Endothelial cell (in vitro differentiated cells): ENCODE measurements at regions not wholly inside any gene's neighbourhood (a gene's known extent, or its start where the extent isn't known, plus 50 kb on each side); places are given as distances from the start of the nearest gene placed in this dataset.
"Not testable (repeated sequence)": the region's sequence is repeated elsewhere in the genome, so short reads cannot be mapped to it uniquely, and the experiment has no call there.

ENCODE experiments used
- DNase-seq: peaks from one replicate; pipeline ENCODE4 v3.0.0; 2021; ENCODE audit warnings: low spot score
- H3K27ac Mint-ChIP-seq: one replicate; pipeline ENCODE4 v1.8.0; 2021; ENCODE audit warnings: mixed read lengths, inconsistent platforms; ENCODE audit not compliant: unreplicated experiment
- H3K27me3 Mint-ChIP-seq: one replicate; pipeline ENCODE4 v1.8.0; 2021; ENCODE audit warnings: mild to moderate bottlenecking, moderate library complexity, mixed read lengths, inconsistent platforms; ENCODE audit not compliant: unreplicated experiment
- H3K36me3 Mint-ChIP-seq: one replicate; pipeline ENCODE4 v1.8.0; 2021; ENCODE audit warnings: mild to moderate bottlenecking, low read depth, mixed read lengths, inconsistent platforms; ENCODE audit not compliant: unreplicated experiment
- H3K4me1 Mint-ChIP-seq: one replicate; pipeline ENCODE4 v1.8.0; 2021; ENCODE audit warnings: mild to moderate bottlenecking, mixed read lengths, inconsistent platforms; ENCODE audit not compliant: unreplicated experiment
- H3K4me3 Mint-ChIP-seq: one replicate; pipeline ENCODE4 v1.8.0; 2021; ENCODE audit warnings: mild to moderate bottlenecking, mixed read lengths, inconsistent platforms; ENCODE audit not compliant: unreplicated experiment
- H3K9me3 Mint-ChIP-seq: one replicate; pipeline ENCODE4 v1.8.0; 2021; ENCODE audit warnings: mixed read lengths, inconsistent platforms; ENCODE audit not compliant: unreplicated experiment
- TF ChIP-seq, protein P1 (sequence below): fragments of 200-600 bp; sonication (generic); IDR thresholded peaks from one replicate; pipeline ENCODE4 v1.5.0; 2021; ENCODE audit warnings: antibody characterized with exemption; ENCODE audit not compliant: unreplicated experiment

GRCh38 chr6:170091000-170091638 is 199.8 kb downstream of the DLL1 start:
- H3K4me1 Mint-ChIP-seq = peaks cover 5% of the 10 kb centered on the region
- no peaks in the 10 kb centered on the region for H3K9me3 Mint-ChIP-seq
- H3K4me3 Mint-ChIP-seq = no peak overlapping the region
- no peak for DNase-seq
- H3K27ac Mint-ChIP-seq = no peak overlapping the region
- TF ChIP-seq, protein P1, sequence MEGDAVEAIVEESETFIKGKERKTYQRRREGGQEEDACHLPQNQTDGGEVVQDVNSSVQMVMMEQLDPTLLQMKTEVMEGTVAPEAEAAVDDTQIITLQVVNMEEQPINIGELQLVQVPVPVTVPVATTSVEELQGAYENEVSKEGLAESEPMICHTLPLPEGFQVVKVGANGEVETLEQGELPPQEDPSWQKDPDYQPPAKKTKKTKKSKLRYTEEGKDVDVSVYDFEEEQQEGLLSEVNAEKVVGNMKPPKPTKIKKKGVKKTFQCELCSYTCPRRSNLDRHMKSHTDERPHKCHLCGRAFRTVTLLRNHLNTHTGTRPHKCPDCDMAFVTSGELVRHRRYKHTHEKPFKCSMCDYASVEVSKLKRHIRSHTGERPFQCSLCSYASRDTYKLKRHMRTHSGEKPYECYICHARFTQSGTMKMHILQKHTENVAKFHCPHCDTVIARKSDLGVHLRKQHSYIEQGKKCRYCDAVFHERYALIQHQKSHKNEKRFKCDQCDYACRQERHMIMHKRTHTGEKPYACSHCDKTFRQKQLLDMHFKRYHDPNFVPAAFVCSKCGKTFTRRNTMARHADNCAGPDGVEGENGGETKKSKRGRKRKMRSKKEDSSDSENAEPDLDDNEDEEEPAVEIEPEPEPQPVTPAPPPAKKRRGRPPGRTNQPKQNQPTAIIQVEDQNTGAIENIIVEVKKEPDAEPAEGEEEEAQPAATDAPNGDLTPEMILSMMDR = no peak
- H3K36me3 Mint-ChIP-seq = no peaks in the 10 kb centered on the region
- H3K27me3 Mint-ChIP-seq = peaks cover 1% of the 10 kb centered on the region

DNA sequence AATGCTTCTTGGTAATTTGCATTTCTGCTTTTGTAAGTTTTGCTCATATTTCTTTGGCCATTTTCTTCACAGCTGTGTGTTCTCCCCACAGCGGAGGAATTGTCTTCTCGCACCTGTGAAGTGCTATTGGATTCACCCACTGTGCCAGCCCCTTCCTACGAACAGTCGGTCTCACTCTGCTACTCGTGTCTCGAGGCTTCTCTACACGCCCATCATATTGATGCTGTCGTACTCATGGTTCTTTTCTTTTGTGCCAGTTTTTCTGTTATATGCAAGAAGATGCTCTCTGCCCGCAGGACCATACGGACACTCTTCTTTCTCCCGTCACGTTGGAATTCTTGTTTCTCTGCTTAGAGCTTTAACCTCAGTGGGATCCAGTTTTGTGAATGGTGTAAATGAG is 200.3 kb downstream of the DLL1 start:
- peaks cover 5% of the 10 kb centered on the region for H3K4me1 Mint-ChIP-seq
- H3K4me3 Mint-ChIP-seq = no peak overlapping the region
- no peaks in the 10 kb centered on the region for H3K9me3 Mint-ChIP-seq
- H3K27ac Mint-ChIP-seq = no peak overlapping the region
- TF ChIP-seq, protein P1 = no peak
- DNase-seq = no peak
- peaks cover 1% of the 10 kb centered on the region for H3K27me3 Mint-ChIP-seq
- H3K36me3 Mint-ChIP-seq = no peaks in the 10 kb centered on the region

GRCh38 chr6:170089963-170090362 is 200.9 kb downstream of the DLL1 start:
- Mint-ChIP-seq H3K27me3 (peaks cover 1% of the 10 kb centered on the region), H3K36me3 (no peaks in the 10 kb centered on the region), H3K9me3 (no peaks in the 10 kb centered on the region), H3K4me1 (peaks cover 5% of the 10 kb centered on the region), H3K4me3 (no peak overlapping the region), H3K27ac (no peak overlapping the region)
- TF ChIP-seq, protein P1 = no peak
- DNase-seq = no peak

DNA sequence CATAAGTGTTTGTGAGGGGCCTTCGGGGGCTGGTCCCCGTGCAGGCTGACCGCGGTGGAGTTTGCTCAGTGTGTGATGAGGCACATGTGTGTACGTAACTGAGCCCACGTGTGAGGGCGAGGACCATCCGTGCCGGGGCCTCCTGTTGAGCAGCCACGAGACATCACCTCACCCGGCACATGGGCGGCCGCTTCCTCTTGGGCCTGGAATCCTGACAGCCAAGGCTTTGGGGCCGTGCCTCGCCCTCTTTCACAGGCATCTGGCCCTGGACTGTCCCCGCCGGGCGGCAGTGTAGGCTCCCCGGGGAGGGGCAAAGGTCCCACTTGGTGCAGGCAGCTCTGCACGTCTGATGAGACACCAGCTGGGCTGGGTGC is 202.3 kb downstream of the DLL1 start:
- H3K9me3 Mint-ChIP-seq = no peaks in the 10 kb centered on the region
- no peak for DNase-seq
- TF ChIP-seq, protein P1 = no peak
- no peak overlapping the region for H3K27ac Mint-ChIP-seq
- peaks cover 1% of the 10 kb centered on the region for H3K27me3 Mint-ChIP-seq
- no peak overlapping the region for H3K4me3 Mint-ChIP-seq
- no peaks in the 10 kb centered on the region for H3K36me3 Mint-ChIP-seq
- H3K4me1 Mint-ChIP-seq = peaks cover 5% of the 10 kb centered on the region

DNA sequence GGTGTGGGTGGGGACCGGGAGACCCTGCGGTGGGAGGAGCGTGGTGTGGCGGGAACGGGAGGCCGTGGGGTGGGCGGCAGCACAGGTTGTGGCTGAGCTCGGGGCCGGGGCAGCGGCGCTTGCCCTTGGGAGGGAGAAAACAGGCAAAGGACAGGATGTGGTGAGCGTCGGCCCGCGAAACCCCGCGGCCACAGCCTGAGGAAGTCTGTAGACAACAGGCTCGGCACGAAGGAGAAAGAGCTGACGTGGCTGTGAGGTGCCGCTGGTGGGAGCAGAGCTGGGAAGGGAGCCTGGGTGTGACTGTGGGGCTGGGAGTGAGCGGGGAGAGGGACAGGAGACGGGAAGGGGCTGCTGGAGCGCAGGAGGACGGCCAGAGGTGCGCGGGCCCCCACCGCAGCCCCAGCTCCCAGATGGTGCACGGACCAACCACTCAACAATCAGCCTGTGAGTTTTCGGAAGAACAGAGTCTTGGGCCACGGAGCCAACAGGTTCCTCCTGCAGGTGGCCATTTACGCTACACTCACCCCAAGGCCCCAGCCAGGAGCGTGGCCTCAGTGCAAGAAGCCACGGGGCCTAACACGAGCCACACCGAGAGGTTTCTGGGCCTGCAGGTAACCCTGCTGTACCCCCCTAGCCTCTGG is 202.8 kb downstream of the DLL1 start:
- H3K4me1 Mint-ChIP-seq = peaks cover 5% of the 10 kb centered on the region
- peak; percentile 24 for DNase-seq
- H3K27ac Mint-ChIP-seq = no peak overlapping the region

DNA sequence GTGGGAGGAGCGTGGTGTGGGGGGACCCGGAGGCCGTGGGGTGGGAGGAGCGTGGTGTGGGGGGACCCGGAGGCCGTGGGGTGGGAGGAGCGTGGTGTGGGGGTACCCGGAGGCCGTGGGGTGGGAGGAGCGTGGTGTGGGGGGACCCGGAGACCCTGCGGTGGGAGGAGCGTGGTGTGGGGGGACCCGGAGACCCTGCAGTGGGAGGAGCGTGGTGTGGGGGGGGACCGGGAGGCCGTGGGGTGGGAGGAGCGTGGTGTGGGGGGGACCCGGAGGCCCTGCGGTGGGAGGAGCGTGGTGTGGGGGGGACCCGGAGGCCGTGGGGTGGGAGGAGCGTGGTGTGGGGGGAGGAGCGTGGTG is 203.5 kb downstream of the DLL1 start:
- not testable (repeated sequence) for H3K9me3 Mint-ChIP-seq, H3K4me3 Mint-ChIP-seq, H3K27ac Mint-ChIP-seq, H3K4me1 Mint-ChIP-seq, H3K36me3 Mint-ChIP-seq, H3K27me3 Mint-ChIP-seq
- DNase-seq = peak; percentile 43

More for the DNA sequence above, 202.8 kb downstream of the DLL1 start:
- peaks cover 1% of the 10 kb centered on the region for H3K27me3 Mint-ChIP-seq
- no peaks in the 10 kb centered on the region for H3K9me3 Mint-ChIP-seq
- no peak overlapping the region for H3K4me3 Mint-ChIP-seq
- TF ChIP-seq, protein P1 = no peak
- no peaks in the 10 kb centered on the region for H3K36me3 Mint-ChIP-seq
